ENCODE measurements at regions not wholly inside any gene's neighbourhood (a gene's known extent, or its start where the extent isn't known, plus 50 kb on each side); places are given as distances from the start of the nearest gene placed in this dataset.

- DNase-seq (ENCODE audit: low read depth): no peak
- no peak for TF ChIP-seq CTCF (IDR thresholded peaks at IDR 0.05; ENCODE audit: insufficient read depth, low read length)
- H3K4me3 ChIP-seq (ENCODE audit: low read depth, low read length): no peak overlapping the region
Observed at GRCh38 chr3:145620002-145620401, 541.0 kb downstream of the PLOD2 start.

GRCh38 chr3:145620486-145620885, 540.5 kb downstream of the PLOD2 start:
- no peak for DNase-seq (ENCODE audit: low read depth)
- no peak overlapping the region for H3K4me3 ChIP-seq (ENCODE audit: low read depth, low read length)
- TF ChIP-seq CTCF (IDR thresholded peaks at IDR 0.05; ENCODE audit: insufficient read depth, low read length): no peak

- no peak for TF ChIP-seq CTCF (IDR thresholded peaks at IDR 0.05; ENCODE audit: insufficient read depth, low read length)
- no peak for DNase-seq (ENCODE audit: low read depth)
- H3K4me3 ChIP-seq (ENCODE audit: low read depth, low read length): no peak overlapping the region
Observed at GRCh38 chr3:145623349-145623748, 537.6 kb downstream of the PLOD2 start.

- TF ChIP-seq CTCF (IDR thresholded peaks at IDR 0.05; ENCODE audit: insufficient read depth, low read length): no peak
- DNase-seq (ENCODE audit: low read depth): no peak
Observed at GRCh38 chr3:145628211-145628610, 532.8 kb downstream of the PLOD2 start.

GRCh38 chr3:145637105-145637504, 523.9 kb downstream of the PLOD2 start:
- no peak overlapping the region for H3K4me3 ChIP-seq (ENCODE audit: low read depth, low read length)
- TF ChIP-seq CTCF (IDR thresholded peaks at IDR 0.05; ENCODE audit: insufficient read depth, low read length): no peak
- DNase-seq (ENCODE audit: low read depth): no peak

More at GRCh38 chr3:145628211-145628610, 532.8 kb downstream of the PLOD2 start:
- no peak overlapping the region for H3K4me3 ChIP-seq (ENCODE audit: low read depth, low read length)

GRCh38 chr3:145639003-145639606, 521.9 kb downstream of the PLOD2 start:
- DNase-seq (ENCODE audit: low read depth): peak; percentile 11
- no peak for TF ChIP-seq CTCF (IDR thresholded peaks at IDR 0.05; ENCODE audit: insufficient read depth, low read length)
- no peak overlapping the region for H3K4me3 ChIP-seq (ENCODE audit: low read depth, low read length)

- TF ChIP-seq CTCF (IDR thresholded peaks at IDR 0.05; ENCODE audit: insufficient read depth, low read length): no peak
- no peak overlapping the region for H3K4me3 ChIP-seq (ENCODE audit: low read depth, low read length)
- DNase-seq (ENCODE audit: low read depth): no peak
Observed at GRCh38 chr3:145639875-145640274, 521.1 kb downstream of the PLOD2 start.

Data from fibroblast of the aortic adventitia (primary cell).